SU-DHL-6 (cell line): ENCODE measurements at regions not wholly inside any gene's neighbourhood (a gene's known extent, or its start where the extent isn't known, plus 50 kb on each side); places are given as distances from the start of the nearest gene placed in this dataset.

Experiments
- CTCF ChIP-seq: fragments of 200-600 bp; sonication (generic); IDR thresholded peaks from one replicate; pipeline ENCODE4 v1.5.1; 2017; ENCODE audit warnings: antibody characterized with exemption, mild to moderate bottlenecking, low read length, moderate library complexity; ENCODE audit not compliant: insufficient read depth, poor library complexity, severe bottlenecking
- EZH2phosphoT487 ChIP-seq: fragments of 200-600 bp; sonication (generic), shearing (Covaris generic); conservative IDR thresholded peaks from 2 replicates; pipeline ENCODE4 v1.6.1; 2018; ENCODE audit warnings: mild to moderate bottlenecking, antibody characterized with exemption, low read length, moderate library complexity, mixed read lengths

DNA sequence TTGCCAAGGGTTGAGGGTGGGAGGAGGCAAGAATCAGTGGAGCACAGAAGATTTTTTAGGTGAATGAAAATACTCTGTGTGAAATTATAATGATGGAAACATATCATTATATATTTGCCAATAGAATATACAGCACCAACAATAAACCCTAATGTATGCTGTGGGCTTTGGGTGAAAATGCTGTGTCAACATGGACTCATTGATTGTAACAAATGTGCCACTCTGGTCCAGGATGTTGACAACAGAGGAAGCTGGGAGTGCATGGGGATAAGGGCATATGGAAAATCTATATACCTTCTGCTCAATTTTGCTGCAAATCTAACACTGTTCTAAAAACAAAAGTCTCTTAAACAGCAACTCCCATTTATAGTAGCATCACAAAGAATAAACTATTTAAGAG, 114.3 kb downstream of the LYZL1 start:
- TF ChIP-seq CTCF (no peak), EZH2phosphoT487 (no peak)
